GM23338 (cell line): ENCODE measurements at regions not wholly inside any gene's neighbourhood (a gene's known extent, or its start where the extent isn't known, plus 50 kb on each side); places are given as distances from the start of the nearest gene placed in this dataset.

Experiments
- ATAC-seq: fragments of 200-7000 bp; cut with Tn5 transposase; 3 replicates; pipeline ENCODE4 v1.9.1; 2020
- DNase-seq: peaks from one replicate; pipeline ENCODE4 v3.0.0-alpha.2; 2015; ENCODE audit warnings: low spot score
- H2AFZ ChIP-seq: fragments of 200-600 bp; sonication (generic); 2 replicates; pipeline ENCODE4 v1.8.0; 2016; ENCODE audit warnings: antibody characterized with exemption, mild to moderate bottlenecking, moderate library complexity
- H3F3A ChIP-seq: fragments of 200-600 bp; sonication (generic); replicated peaks from 2 replicates; pipeline ENCODE4 v1.8.0; 2017; ENCODE audit warnings: antibody characterized with exemption, mixed run types, low read depth
- H3K27ac ChIP-seq: fragments of 200-600 bp; sonication (generic); 2 replicates; pipeline ENCODE4 v1.6.1; 2016; ENCODE audit warnings: low read depth
- H3K27me3 ChIP-seq: fragments of 200-600 bp; sonication (generic); 2 replicates; pipeline ENCODE4 v1.8.0; 2016; ENCODE audit warnings: mild to moderate bottlenecking, mixed run types, moderate library complexity; ENCODE audit not compliant: insufficient read depth
- H3K36me3 ChIP-seq: fragments of 200-600 bp; sonication (generic); 2 replicates; pipeline ENCODE4 v1.8.0; 2016; ENCODE audit warnings: mild to moderate bottlenecking; ENCODE audit not compliant: insufficient read depth
- H3K4me1 ChIP-seq: fragments of 200-600 bp; sonication (generic); 2 replicates; pipeline ENCODE4 v1.8.0; 2016; ENCODE audit warnings: mild to moderate bottlenecking, moderate library complexity; ENCODE audit not compliant: insufficient read depth
- H3K4me2 ChIP-seq: fragments of 200-600 bp; sonication (generic); 2 replicates; pipeline ENCODE4 v1.7.1; 2017; ENCODE audit warnings: mixed run types
- H3K4me3 ChIP-seq: fragments of 200-600 bp; sonication (generic); 2 replicates; pipeline ENCODE4 v1.6.1; 2016; ENCODE audit warnings: mixed run types
- H3K79me2 ChIP-seq: fragments of 200-600 bp; sonication (generic); replicated peaks from 2 replicates; pipeline ENCODE4 v1.8.0; 2017; ENCODE audit warnings: mild to moderate bottlenecking; ENCODE audit not compliant: insufficient read depth
- H3K9me2 ChIP-seq: fragments of 200-600 bp; sonication (generic); 2 replicates; pipeline ENCODE4 v1.8.0; 2017; ENCODE audit not compliant: insufficient read depth
- H4K20me1 ChIP-seq: fragments of 200-600 bp; sonication (generic); replicated peaks from 2 replicates; pipeline ENCODE4 v1.8.0; 2017; ENCODE audit warnings: mild to moderate bottlenecking; ENCODE audit not compliant: insufficient read depth
- H3K27ac Mint-ChIP-seq: 2 replicates; pipeline ENCODE4 v1.8.0; 2020; ENCODE audit warnings: inconsistent platforms, mild to moderate bottlenecking, moderate library complexity, mixed read lengths
- H3K27me3 Mint-ChIP-seq: 3 replicates; pipeline ENCODE4 v1.8.0; 2022; ENCODE audit warnings: low read depth, mild to moderate bottlenecking, moderate library complexity, mixed read lengths, inconsistent platforms; ENCODE audit not compliant: insufficient read depth, poor library complexity
- H3K36me3 Mint-ChIP-seq: 3 replicates; pipeline ENCODE4 v1.8.0; 2021; ENCODE audit warnings: low read depth, mild to moderate bottlenecking, inconsistent platforms, moderate library complexity, mixed read lengths
- H3K4me1 Mint-ChIP-seq: 3 replicates; pipeline ENCODE4 v1.8.0; 2020; ENCODE audit warnings: mild to moderate bottlenecking, inconsistent platforms, mixed read lengths
- H3K4me3 Mint-ChIP-seq: 3 replicates; pipeline ENCODE4 v1.8.0; 2021; ENCODE audit warnings: moderate library complexity, mild to moderate bottlenecking, inconsistent platforms, mixed read lengths
- H3K9me3 Mint-ChIP-seq: 3 replicates; pipeline ENCODE4 v1.8.0; 2020; ENCODE audit warnings: moderate library complexity, mild to moderate bottlenecking, inconsistent platforms, mixed read lengths
- CREB1 ChIP-seq: fragments of 250-450 bp; sonication (Bioruptor Pico); IDR thresholded peaks from 2 replicates; pipeline ENCODE4 v1.5.0; 2020; ENCODE audit warnings: low read depth, mild to moderate bottlenecking, moderate library complexity
- EZH2 ChIP-seq: fragments of 200-600 bp; sonication (generic); IDR thresholded peaks from one replicate; pipeline ENCODE4 v1.8.0; 2017; ENCODE audit warnings: antibody characterized with exemption, mild to moderate bottlenecking, low read depth; ENCODE audit not compliant: unreplicated experiment
- JUNB ChIP-seq: IDR thresholded peaks from one replicate; pipeline ENCODE4 v1.6.1; 2016; ENCODE audit warnings: antibody characterized with exemption; ENCODE audit not compliant: unreplicated experiment
- NANOG ChIP-seq: IDR thresholded peaks from 2 replicates; pipeline ENCODE4 v1.6.1; 2016; ENCODE audit warnings: antibody characterized with exemption, borderline replicate concordance
- POLR2AphosphoS5 ChIP-seq: IDR thresholded peaks from 2 replicates; pipeline ENCODE4 v1.6.1; 2016; ENCODE audit warnings: antibody characterized with exemption, low read depth
- ZNF114 ChIP-seq: fragments of 250-450 bp; sonication (Bioruptor Pico); IDR thresholded peaks from 2 replicates; pipeline ENCODE4 v1.5.0; 2020; ENCODE audit warnings: mild to moderate bottlenecking, moderate library complexity
- ZNF331 ChIP-seq: fragments of 250-450 bp; sonication (Bioruptor Pico); IDR thresholded peaks from 2 replicates; pipeline ENCODE4 v1.5.0; 2020; ENCODE audit warnings: low read depth, mild to moderate bottlenecking, moderate library complexity
- TF ChIP-seq, protein P1 (sequence below): IDR thresholded peaks from 2 replicates; pipeline ENCODE4 v1.6.1; 2016; ENCODE audit warnings: antibody characterized with exemption

DNA sequence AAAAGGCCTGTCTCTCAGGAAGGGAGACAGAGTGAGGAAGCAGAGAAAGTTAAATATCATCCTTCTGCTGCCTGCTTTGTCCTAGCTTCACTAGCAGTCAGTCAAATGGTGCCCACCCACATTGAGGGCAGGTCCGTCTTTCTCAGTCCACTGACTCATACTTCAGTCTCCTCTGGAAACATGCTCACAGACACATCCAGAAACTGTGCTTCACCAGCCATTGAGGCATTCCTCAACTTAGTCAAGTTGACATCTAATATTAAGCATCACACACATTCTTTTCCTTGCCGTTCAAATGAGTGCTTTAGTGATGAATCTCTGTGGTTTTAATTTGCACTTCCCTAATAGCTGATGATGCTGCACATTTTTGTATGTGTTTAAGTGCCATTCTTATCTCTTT is 777.8 kb upstream of the PRMT6 start (continued):
- TF ChIP-seq CREB1 (CRISPR knock-in tag) = no peak

DNA sequence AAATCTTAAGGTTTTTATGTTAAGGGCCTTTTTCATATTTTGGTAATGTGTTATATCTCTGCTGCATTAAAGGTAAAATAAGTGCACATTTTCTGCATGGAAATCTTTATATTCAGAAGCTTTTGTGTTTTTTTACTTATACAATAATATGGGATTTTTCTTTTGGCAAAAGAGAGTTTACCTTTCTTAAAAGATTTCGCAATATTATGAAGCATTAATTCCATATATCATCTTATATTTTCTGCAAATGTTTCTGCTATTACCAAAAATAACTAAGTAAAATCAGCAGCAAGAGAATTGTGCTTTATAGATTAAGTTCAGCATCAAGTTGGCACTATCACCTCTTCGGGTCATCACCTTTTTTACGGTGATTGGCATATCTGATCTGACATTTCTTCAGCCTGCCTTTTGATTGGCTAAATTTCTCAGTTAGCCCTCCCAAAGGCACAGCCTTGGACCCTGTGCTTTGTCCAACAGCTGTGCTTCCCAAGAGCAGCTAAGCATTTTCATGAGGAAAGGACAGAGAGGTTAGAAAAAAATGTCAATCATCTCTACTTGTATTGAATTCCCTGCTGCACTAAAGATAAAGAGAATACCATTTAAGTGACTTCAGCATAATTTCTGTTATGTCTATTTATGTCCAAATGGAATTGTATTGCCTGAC is 767.1 kb upstream of the PRMT6 start:
- H3K27me3 Mint-ChIP-seq = no peaks in the 10 kb centered on the region
- H3K4me3 ChIP-seq = no peak overlapping the region
- H3K4me3 Mint-ChIP-seq = no peak overlapping the region
- no peaks in the 10 kb centered on the region for H3K36me3 Mint-ChIP-seq
- no peaks in the 10 kb centered on the region for H3K79me2 ChIP-seq
- H3F3A ChIP-seq = no peaks in the 10 kb centered on the region
- no peaks in the 10 kb centered on the region for H3K27me3 ChIP-seq
- H3K4me1 ChIP-seq = no peaks in the 10 kb centered on the region
- no peak overlapping the region for H2AFZ ChIP-seq
- peaks cover 8% of the 10 kb centered on the region; the same call in 2 of the 3 replicates for H3K4me1 Mint-ChIP-seq
- ATAC-seq (no peak), DNase-seq (no peak)
- no peaks in the 10 kb centered on the region for H3K9me3 Mint-ChIP-seq
- H3K9me2 ChIP-seq = no peaks in the 10 kb centered on the region
- no peak overlapping the region for H3K27ac Mint-ChIP-seq
- no peaks in the 10 kb centered on the region for H4K20me1 ChIP-seq
- no peak overlapping the region for H3K4me2 ChIP-seq
- H3K27ac ChIP-seq = no peak overlapping the region
- no peak for TF ChIP-seq NANOG
- TF ChIP-seq JUNB = no peak
- H3K36me3 ChIP-seq = no peaks in the 10 kb centered on the region

DNA sequence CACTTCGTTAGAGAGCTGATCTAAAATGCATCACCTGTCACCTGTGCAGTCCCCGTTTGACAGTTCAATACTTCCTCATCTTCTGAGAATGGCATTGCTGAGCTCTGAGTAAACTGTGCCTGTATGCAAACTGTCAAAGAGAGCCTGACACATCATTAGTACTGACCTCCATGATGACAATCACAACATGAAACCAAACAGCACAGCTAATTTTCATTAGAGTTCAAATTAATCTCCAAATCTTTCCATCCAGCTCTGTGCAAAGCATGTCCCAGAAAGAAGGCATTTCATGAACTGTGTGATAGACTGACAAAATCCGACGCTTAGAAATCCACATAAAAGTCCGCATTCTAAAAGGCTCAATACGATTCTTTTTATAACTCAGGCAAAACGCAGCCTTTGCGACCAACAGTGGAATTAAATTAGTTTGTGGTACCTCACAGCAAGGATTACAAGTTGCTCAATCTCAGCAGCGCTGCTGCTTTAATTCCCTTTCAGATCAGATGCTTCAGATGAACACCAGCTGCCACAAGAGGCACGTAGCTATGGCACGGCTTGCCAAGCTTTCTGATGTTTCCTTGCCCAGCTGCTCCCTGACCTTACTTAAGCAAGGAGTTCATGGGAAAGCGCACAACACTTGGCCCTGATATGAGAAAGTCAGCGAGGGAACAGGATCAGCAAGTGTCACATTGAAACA is 765.5 kb upstream of the PRMT6 start:
- H3K4me3 ChIP-seq = no peak overlapping the region
- H3K36me3 ChIP-seq = no peaks in the 10 kb centered on the region
- H3K79me2 ChIP-seq = no peaks in the 10 kb centered on the region
- no peaks in the 10 kb centered on the region for H3K27me3 Mint-ChIP-seq
- H3K4me2 ChIP-seq = no peak overlapping the region
- no peaks in the 10 kb centered on the region for H3K9me3 Mint-ChIP-seq
- TF ChIP-seq ZNF331 (CRISPR knock-in tag) (no peak), POLR2AphosphoS5 (no peak), JUNB (no peak), ZNF114 (CRISPR knock-in tag) (no peak), EZH2 (no peak)
- TF ChIP-seq, protein P1, sequence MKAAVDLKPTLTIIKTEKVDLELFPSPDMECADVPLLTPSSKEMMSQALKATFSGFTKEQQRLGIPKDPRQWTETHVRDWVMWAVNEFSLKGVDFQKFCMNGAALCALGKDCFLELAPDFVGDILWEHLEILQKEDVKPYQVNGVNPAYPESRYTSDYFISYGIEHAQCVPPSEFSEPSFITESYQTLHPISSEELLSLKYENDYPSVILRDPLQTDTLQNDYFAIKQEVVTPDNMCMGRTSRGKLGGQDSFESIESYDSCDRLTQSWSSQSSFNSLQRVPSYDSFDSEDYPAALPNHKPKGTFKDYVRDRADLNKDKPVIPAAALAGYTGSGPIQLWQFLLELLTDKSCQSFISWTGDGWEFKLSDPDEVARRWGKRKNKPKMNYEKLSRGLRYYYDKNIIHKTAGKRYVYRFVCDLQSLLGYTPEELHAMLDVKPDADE = no peak
- no peaks in the 10 kb centered on the region for H3F3A ChIP-seq
- H3K4me1 ChIP-seq = no peaks in the 10 kb centered on the region
- no peak overlapping the region for H2AFZ ChIP-seq
- H3K4me3 Mint-ChIP-seq = no peak overlapping the region
- H3K27me3 ChIP-seq = no peaks in the 10 kb centered on the region
- no peaks in the 10 kb centered on the region for H3K9me2 ChIP-seq
- H4K20me1 ChIP-seq = no peaks in the 10 kb centered on the region
- no peak overlapping the region for H3K27ac Mint-ChIP-seq
- H3K27ac ChIP-seq = no peak overlapping the region
- DNase-seq (no peak), ATAC-seq (no peak)
- H3K4me1 Mint-ChIP-seq = peaks cover 8% of the 10 kb centered on the region; the same call in 2 of the 3 replicates
- H3K36me3 Mint-ChIP-seq = no peaks in the 10 kb centered on the region
